GM18868 (cell line): ENCODE measurements at regions not wholly inside any gene's neighbourhood (a gene's known extent, or its start where the extent isn't known, plus 50 kb on each side); places are given as distances from the start of the nearest gene placed in this dataset.

Experiments
- ATAC-seq: cut with Tn5 transposase; IDR thresholded peaks from one replicate; pipeline ENCODE4 v1.9.1; 2021; ENCODE audit warnings: mild to moderate bottlenecking, moderate library complexity; ENCODE audit not compliant: unreplicated experiment

- no peak for ATAC-seq
Observed at GRCh38 chr16:82360024-82360783, 190.2 kb upstream of the MPHOSPH6 start.

DNA sequence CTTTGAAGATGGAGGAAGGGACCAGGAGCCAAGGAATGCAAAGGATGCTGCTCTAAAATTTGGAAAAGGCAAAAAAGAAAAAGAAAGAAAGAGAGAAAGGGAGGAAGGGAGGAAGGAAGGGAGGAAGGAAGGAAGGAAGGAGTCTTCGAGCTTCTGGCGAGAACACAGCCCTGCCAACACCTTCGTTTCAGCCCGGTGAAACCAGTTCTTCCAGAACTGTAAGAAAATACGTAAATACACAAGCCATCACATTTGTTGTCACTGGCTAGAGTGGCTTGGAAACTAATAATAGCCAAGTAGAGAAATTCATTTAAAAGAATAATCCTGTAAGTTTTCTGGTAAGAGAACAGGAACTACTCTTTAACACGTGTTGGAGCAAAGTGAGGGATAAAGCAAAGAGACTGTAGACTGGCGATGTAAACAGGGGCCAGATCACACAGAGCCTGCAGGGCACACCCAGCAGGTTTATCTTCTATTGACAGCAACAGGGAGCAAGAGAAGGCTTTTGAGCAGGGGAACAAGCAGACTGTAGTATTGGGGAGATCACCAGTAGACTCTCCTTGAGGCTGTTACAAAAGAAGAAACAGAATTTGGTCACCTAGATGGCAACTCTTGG is 188.7 kb upstream of the MPHOSPH6 start:
- no peak for ATAC-seq

DNA sequence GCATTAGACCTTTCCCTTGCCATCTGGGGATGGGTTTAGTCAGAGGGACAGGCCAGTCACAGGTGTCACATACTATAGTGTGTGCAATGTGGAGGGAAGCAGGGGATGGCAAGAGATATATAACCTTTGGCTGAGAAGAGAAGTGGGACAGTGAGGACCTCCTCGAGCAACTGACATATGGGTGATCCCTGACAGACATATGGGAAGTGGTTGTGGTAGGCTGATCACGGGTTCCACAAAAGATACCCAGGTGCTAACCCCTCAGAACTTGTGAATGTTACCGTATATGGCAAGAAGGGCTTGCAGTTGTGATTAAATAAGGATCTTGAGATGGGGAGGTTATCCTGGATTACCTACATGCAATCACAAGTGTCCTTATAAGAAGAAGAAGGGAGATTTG is 188.1 kb upstream of the MPHOSPH6 start:
- no peak for ATAC-seq

DNA sequence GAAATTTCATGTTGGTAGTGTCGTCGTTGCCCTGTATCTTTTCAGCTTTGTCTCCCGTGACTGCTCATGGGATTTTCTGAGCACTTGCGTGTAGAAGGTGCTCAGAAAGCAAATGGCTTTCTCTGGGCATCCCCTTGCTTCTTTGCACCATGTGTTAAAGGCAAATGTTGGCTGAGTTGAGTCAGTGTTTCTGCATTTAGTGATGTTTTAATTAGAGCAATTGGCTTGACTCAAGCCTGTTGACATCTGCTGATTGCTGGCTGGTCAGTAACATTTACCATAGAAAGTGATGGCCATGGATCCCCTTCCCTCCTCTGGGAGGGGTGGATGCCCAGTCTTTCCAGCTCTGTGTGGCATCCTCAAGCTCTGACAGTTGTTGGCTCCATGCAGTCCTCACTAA is 187.2 kb upstream of the MPHOSPH6 start:
- no peak for ATAC-seq

- ATAC-seq, result no peak
Observed at GRCh38 chr16:82350560-82350959, 180.5 kb upstream of the MPHOSPH6 start.

DNA sequence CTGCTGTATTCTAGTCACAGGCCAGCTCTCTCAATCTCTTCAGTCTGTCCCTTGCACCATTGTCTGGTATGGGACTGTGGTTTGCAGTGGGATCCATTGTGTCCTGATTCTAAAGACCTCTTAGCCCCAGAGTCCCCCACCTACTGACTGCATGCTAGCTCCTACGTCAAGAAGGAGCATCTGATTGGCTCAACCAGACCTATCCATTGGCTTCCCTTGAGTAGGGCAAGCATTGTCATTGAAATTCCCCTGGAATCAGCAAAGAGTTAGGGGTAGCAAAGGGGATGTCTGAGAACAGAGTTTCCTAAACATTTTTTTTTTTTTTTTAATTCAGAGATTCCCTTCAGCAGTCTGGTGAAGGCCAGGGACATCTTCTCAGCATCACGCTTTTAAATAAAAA is 175.3 kb upstream of the MPHOSPH6 start:
- no peak for ATAC-seq

GRCh38 chr16:82344157-82344556 is 174.1 kb upstream of the MPHOSPH6 start:
- no peak for ATAC-seq

GRCh38 chr16:82341146-82341669 is 171.2 kb upstream of the MPHOSPH6 start:
- no peak for ATAC-seq

DNA sequence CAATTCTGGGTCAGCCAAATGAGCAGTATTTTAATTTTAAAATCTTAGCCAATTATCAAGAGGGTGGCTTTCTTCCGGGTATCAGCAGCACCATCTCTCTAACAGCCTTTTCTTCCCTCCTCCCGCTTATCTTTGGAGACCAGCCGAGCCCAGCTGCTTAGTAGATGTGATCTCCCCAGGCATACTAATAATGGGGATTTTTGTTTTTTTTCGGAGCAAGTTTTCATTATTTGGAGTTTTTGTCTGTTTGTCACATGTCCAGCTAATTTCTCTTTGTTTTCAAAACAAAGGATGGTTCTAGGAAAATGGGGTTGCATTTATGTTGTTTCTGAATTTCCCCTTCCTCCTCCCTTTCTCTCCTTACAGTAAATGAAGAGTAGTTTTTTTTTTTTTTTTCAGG is 170.5 kb upstream of the MPHOSPH6 start:
- ATAC-seq, result no peak

GRCh38 chr16:82337355-82337754 is 167.3 kb upstream of the MPHOSPH6 start:
- ATAC-seq, result no peak

GRCh38 chr16:82331974-82332750 is 162.1 kb upstream of the MPHOSPH6 start:
- no peak for ATAC-seq

DNA sequence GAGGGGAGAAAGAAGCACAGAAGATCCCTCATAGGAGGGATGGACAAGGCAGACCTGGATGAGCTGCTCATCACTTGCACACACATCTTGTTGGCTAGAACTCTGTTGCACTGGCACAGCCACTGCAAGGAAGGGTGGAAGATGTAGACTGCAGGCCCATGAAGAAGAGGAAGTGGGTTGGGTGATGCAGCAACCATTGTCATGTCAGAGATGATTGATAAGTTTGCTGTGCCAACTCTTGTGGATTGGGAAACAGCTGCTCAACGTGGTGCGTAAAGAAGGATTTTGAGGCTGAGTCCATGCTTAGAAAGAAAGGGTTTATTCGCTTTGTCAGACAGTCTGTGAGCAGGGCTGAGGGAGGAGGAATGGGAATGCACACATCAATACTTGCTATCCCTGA is 161.4 kb upstream of the MPHOSPH6 start:
- ATAC-seq, result no peak

DNA sequence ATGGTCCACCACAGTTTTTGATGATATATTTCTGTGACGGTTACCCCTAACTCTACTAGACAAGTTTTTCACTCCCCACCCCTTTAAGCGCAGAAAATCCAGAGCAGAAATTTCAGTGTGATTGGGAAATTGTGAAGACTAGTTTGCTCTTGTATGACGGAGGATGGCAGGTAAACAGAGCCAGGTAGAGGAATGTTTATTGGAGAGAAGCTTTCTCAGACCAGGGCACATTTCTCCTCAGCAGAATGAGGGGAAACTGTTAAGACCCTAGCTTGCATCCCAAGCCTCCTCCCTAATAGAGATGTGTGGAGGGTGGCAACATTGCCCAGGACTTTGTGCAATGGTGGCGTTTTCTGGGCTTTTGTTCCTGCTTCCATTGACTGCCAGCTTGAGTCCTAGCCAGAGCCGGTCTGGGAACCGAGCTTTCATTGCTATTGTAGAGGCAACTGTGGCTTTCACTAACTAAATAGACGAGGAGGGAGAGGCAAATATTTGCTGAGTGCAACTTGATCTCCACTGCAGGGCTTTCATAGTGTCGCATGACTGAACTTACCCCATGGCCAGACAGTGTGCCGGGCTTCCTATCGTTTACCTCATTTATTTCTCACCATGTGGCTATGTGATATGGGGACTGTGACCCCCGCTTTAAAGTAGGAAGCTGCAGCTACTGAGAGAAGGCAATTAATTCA is 159.6 kb upstream of the MPHOSPH6 start:
- no peak for ATAC-seq

GRCh38 chr16:82328881-82329469 is 159.0 kb upstream of the MPHOSPH6 start:
- ATAC-seq, result no peak

DNA sequence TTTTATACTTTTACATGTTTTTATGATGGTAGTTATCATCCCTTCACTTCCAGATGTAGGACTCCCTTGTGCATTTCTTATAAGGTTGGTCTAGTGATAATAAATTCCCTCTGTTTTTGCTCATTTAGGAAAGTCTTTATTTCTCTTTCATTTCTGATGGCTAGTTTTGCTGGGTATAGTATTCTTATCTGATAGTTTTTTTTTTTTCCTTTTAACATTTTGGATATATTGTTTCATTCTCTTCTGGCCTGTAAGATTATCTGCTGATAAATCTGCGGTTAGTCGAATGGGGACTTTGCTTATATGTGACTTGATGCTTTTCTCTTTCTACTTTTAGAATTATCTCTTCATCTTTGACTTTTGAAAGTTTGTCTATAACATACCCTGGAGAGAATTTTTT is 153.1 kb upstream of the MPHOSPH6 start:
- ATAC-seq, result no peak

DNA sequence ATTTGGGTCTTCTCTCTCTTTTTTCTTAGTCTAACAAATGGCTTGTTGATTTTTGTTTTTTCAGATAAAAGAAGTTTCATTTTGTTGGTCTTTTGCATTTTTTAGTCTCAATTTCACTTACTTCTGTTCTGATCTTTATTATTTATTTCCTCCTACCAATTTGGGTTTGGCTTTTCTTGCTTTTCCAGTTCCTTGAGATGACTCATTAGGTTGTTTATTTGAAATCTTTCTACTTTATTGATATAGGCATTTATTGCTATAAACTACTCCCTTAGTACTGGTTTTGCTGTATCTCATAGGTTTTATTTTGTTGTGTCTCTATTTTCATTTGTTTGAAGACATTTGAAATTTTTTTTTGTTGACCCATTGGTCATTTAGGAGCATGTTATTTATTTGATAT is 152.2 kb upstream of the MPHOSPH6 start:
- ATAC-seq, result no peak

DNA sequence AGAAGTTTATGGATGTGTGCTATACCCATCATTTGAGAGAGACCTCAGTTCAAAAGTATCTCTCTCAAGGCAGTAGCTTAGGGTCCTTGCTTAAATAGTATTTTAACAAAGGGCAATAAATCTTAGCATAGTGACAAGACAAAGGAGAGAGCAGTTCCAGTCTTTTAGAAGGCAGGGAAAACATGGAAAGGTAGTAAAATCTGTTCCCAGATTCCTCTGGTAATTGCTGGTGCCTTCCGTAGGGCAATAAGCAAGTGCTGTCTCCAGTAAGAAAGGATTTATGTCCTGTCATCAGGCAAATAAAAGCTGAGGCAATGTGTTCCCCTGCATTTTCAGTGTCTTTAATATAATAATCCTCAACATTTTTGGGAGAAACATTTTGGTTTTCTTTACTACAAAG is 149.0 kb upstream of the MPHOSPH6 start:
- ATAC-seq, result no peak

GRCh38 chr16:82317411-82318167 is 147.6 kb upstream of the MPHOSPH6 start:
- ATAC-seq, result no peak

DNA sequence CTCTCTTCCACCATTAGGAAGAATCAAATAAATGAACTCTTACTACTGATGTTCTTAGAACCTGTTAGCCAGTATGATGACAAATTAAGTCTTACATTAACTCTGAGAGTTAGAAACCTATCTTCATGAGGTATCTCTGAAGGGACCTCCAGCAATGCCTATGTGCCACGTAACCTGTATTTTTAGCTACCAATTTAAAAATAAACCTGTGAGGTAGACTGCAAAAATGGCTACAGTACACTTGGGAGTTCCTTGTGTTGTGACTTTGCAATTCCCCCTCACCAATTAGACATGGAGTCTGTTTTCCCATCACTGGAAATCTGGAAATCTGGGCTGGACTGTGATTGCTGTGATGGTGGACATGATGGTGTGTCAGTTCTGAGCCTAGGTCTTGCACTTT is 143.7 kb upstream of the MPHOSPH6 start:
- no peak for ATAC-seq

DNA sequence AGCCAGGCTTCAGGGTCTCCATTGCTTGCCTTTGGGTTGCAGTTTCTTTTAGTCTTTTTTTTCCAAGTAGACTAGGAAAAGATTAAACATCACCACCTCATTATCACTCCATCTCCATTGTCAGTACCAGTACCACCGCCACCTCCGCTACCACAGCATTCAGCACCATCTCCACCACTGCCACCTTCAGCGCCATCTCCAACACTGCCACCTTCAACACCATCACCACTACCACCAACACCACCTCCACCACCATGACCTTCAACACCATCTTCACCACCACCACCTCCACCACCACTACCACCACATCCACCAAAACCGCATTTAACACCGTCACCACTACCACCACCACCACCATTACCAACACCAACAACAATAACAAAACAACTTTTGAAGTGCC is 141.5 kb upstream of the MPHOSPH6 start:
- no peak for ATAC-seq
